Upper lobe of left lung (tissue), 6 donors: ENCODE measurements at regions not wholly inside any gene's neighbourhood (a gene's known extent, or its start where the extent isn't known, plus 50 kb on each side); places are given as distances from the start of the nearest gene placed in this dataset.

Experiments
- ATAC-seq, 2 donors: fragments of 200-7000 bp; cut with Tn5 transposase; one replicate each; pipeline ENCODE4 v1.9.1; 2022; ENCODE audit warnings: mild to moderate bottlenecking in 2 of 2, moderate library complexity in 2 of 2; ENCODE audit not compliant: low FRiP score in 2 of 2
- DNase-seq, 2 donors: peaks; one replicate each; pipeline ENCODE4 v3.0.0-alpha.2; 2019 to 2020
- H3K27ac ChIP-seq, 4 donors: fragments of 200-600 bp; sonication (generic); one replicate each; pipeline ENCODE4 v1.5.1; 2016 to 2019
- H3K27me3 ChIP-seq, 4 donors: fragments of 200-600 bp; sonication (generic); one replicate each; pipeline ENCODE4 v1.5.1; 2017 to 2019
- H3K36me3 ChIP-seq, 4 donors: fragments of 200-600 bp; sonication (generic); one replicate each; pipeline ENCODE4 v1.5.1; 2016 to 2019
- H3K4me1 ChIP-seq, 4 donors: fragments of 200-600 bp; sonication (generic); one replicate each; pipeline ENCODE4 v1.5.1; 2018 to 2019
- H3K4me3 ChIP-seq, 4 donors: fragments of 200-600 bp; sonication (generic); one replicate each; pipeline ENCODE4 v1.5.1; 2017 to 2019; ENCODE audit warnings: mild to moderate bottlenecking in 2 of 4, moderate library complexity in 1 of 4
- H3K9me3 ChIP-seq, 4 donors: fragments of 200-600 bp; sonication (generic); one replicate each; pipeline ENCODE4 v1.5.1; 2018 to 2019
- EP300 ChIP-seq, 4 donors: sonication (generic); formaldehyde crosslinking; IDR thresholded peaks; one replicate each; pipeline ENCODE4 v1.5.1; 2017; ENCODE audit warnings: antibody characterized with exemption in 4 of 4, control low read depth in 2 of 4
- POLR2A ChIP-seq, 4 donors: fragments of 450-650 bp; IDR thresholded peaks; one replicate each; pipeline ENCODE4 v1.5.1; 2016 to 2017; ENCODE audit warnings: antibody characterized with exemption in 4 of 4, mild to moderate bottlenecking in 2 of 4
- POLR2AphosphoS5 ChIP-seq, 2 donors: sonication (generic); formaldehyde crosslinking; IDR thresholded peaks; one replicate each; pipeline ENCODE4 v1.5.1; 2017; ENCODE audit warnings: antibody characterized with exemption in 2 of 2
- WGBS, 2 donors: methylation state at CpG; one replicate each; pipeline ENCODE4 v1.1.5; 2017 to 2018; 5-methylcytosine and 5-hydroxymethylcytosine counted together
- TF ChIP-seq, protein P1 (sequence below), 6 experiments: fragments of 450-650 bp in 4 of 6; fragments of 200-600 bp in 2 of 6; sonication (generic) in 2 of 6; IDR thresholded peaks; one replicate each; pipeline ENCODE4 v1.5.1; 2016 to 2019; ENCODE audit warnings: antibody characterized with exemption in 6 of 6
- donor health status: DM: no; HTN: no; CAD: no; lungs with moderate emphysema.
- donor health status: DM: no; HTN: yes; CAD: no; lungs with severe emphysema.

DNA sequence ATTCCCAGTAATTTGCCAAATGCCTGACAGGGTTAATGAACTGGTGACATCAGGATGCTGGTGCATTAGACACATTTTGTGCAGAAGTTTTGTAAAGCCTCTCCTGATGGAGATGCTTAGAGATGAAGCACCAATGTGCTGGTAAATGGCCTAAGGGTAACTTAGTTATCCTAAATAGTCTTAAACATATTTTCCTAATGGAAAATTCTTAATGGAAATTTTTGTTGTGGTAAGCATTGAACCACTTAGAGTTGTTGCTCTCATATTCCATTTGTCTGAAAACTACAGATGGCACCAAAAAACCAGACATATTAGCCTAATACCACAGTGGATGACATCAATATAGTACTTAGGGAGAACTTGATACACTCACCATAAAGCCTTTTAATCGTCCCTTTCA is 154.5 kb upstream of the ANK2 start:
- TF ChIP-seq, protein P1, sequence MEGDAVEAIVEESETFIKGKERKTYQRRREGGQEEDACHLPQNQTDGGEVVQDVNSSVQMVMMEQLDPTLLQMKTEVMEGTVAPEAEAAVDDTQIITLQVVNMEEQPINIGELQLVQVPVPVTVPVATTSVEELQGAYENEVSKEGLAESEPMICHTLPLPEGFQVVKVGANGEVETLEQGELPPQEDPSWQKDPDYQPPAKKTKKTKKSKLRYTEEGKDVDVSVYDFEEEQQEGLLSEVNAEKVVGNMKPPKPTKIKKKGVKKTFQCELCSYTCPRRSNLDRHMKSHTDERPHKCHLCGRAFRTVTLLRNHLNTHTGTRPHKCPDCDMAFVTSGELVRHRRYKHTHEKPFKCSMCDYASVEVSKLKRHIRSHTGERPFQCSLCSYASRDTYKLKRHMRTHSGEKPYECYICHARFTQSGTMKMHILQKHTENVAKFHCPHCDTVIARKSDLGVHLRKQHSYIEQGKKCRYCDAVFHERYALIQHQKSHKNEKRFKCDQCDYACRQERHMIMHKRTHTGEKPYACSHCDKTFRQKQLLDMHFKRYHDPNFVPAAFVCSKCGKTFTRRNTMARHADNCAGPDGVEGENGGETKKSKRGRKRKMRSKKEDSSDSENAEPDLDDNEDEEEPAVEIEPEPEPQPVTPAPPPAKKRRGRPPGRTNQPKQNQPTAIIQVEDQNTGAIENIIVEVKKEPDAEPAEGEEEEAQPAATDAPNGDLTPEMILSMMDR (IDR thresholded peaks at IDR 0.05): no peak
- TF ChIP-seq POLR2A (IDR thresholded peaks at IDR 0.05): no peak
- TF ChIP-seq EP300 (IDR thresholded peaks at IDR 0.05): no peak
- TF ChIP-seq POLR2AphosphoS5 (IDR thresholded peaks at IDR 0.05): no peak
- DNase-seq (no peak), ATAC-seq (no peak)
- H3K27me3 ChIP-seq: no peaks in the 10 kb centered on the region
- no peak overlapping the region for H3K27ac ChIP-seq
- WGBS, 2 donors: 81 to 87% methylated on average over 1 of the region's 1 CpG
- H3K4me3 ChIP-seq: no peak overlapping the region
- H3K36me3 ChIP-seq: no peaks in the 10 kb centered on the region
- H3K4me1 ChIP-seq: no peaks in the 10 kb centered on the region
- H3K9me3 ChIP-seq: no peaks in the 10 kb centered on the region

DNA sequence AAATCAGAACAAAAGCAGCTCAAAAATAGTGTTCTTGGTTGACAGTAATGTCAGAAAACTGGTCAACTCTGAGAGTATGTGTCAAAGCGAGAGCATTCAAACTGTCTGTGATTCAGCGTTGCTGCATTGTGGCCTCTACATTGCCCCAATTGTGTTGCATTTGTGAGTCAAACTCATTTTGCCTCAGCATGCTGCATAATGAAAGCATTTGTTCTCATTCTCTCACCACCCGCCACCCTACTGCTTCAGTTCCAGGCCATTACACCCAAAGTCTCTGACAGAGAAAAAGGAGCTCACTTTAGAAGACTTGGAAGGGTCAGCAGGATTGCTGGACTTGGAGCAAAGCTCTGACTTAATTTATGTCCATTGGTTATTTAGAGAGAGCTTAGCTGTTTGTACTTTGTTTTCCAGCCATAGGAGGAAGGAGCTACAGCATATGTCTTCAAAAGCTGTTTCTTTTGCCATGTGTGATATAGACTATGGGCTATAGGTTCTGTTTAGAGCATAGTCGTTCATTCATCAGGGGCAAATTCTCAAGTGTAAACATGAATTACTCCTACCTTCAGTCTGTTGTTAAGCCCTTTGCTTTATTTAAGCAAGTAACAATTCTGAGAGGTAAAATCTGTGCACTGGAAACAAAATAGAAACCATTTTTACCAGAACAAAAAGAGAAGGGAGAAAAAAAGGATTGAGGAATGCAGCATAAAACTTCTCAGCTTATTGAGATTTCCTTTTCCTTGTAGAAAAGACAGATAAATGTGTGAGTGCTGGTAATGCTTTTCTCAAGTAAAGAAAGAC is 153.4 kb upstream of the ANK2 start:
- Histone ChIP-seq H3K27ac (no peak overlapping the region), H3K36me3 (no peaks in the 10 kb centered on the region), H3K9me3 (no peaks in the 10 kb centered on the region), H3K4me3 (no peak overlapping the region), H3K4me1 (no peaks in the 10 kb centered on the region), H3K27me3 (no peaks in the 10 kb centered on the region)
- no peak for DNase-seq
- WGBS, 2 donors: 69 to 72% methylated on average over 4 of the region's 4 CpGs
- TF ChIP-seq, protein P1 (IDR thresholded peaks at IDR 0.05): no peak
- TF ChIP-seq EP300 (IDR thresholded peaks at IDR 0.05) (no peak), POLR2A (IDR thresholded peaks at IDR 0.05) (no peak), POLR2AphosphoS5 (IDR thresholded peaks at IDR 0.05) (no peak)
- no peak for ATAC-seq

DNA sequence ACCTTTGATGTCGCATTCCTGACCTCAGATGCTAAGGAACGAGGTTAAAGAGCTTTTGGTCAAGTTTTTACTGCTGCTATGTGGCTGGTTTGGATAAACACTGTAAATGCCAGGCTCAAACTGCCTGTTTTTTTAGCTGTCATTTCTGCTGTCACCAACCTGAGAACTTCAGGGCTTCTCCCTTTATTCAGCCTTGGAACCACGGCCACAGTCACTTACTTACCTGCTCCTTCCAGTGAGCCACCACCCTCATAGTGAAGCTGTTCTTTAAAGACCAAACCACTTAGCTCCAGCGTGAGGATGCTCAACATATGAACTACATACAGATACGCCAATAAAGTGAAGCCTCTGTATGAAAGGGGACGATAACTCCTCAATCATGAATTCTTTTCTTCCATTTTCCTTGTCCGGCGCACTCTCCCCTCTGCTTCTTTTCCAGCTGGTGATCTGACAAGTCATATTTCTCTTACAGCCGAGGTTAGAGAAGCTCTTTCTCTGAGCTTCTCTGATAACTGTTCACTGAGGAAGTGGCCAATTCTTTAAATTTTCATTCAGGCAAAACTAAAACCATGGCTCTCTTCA is 152.8 kb upstream of the ANK2 start:
- WGBS, 2 donors: 44 to 52% methylated on average over 9 of the region's 9 CpGs
- Histone ChIP-seq H3K36me3 (no peaks in the 10 kb centered on the region), H3K4me1 (no peaks in the 10 kb centered on the region), H3K27me3 (no peaks in the 10 kb centered on the region), H3K27ac (no peak overlapping the region), H3K4me3 (no peak overlapping the region), H3K9me3 (no peaks in the 10 kb centered on the region)
- ATAC-seq (no peak), DNase-seq (no peak)
- TF ChIP-seq, protein P1 (IDR thresholded peaks at IDR 0.05): no peak
- no peak for TF ChIP-seq POLR2A (IDR thresholded peaks at IDR 0.05)

DNA sequence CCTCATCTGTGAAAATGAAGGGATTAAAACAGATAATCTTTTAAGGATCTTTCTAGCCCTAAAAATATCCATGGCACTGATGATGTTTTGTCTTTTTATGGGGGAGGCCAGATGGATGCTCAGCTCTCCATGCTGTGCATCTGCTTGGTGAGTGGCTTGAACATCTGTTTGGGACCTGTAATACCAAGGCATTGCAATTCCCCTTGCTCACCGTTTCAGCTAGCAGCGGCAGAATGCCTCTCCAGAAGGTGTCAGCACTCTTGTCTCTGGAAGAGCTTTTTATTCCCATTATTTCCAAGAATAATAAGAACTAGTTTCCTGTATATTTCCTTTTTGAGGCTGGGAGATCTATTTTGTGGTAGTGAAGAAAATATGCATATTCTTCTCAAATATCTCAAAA is 151.9 kb upstream of the ANK2 start:
- DNase-seq (no peak), ATAC-seq (no peak)
- Histone ChIP-seq H3K4me3 (no peak overlapping the region), H3K27me3 (no peaks in the 10 kb centered on the region), H3K27ac (no peak overlapping the region), H3K9me3 (no peaks in the 10 kb centered on the region), H3K36me3 (no peaks in the 10 kb centered on the region), H3K4me1 (no peaks in the 10 kb centered on the region)
- TF ChIP-seq POLR2AphosphoS5 (IDR thresholded peaks at IDR 0.05): no peak
- TF ChIP-seq POLR2A (IDR thresholded peaks at IDR 0.05): no peak
- TF ChIP-seq, protein P1 (IDR thresholded peaks at IDR 0.05): no peak
- TF ChIP-seq EP300 (IDR thresholded peaks at IDR 0.05): no peak
- WGBS, 2 donors: 39 to 73% methylated on average over 2 of the region's 2 CpGs
